GM19395 (cell line): ENCODE measurements at regions not wholly inside any gene's neighbourhood (a gene's known extent, or its start where the extent isn't known, plus 50 kb on each side); places are given as distances from the start of the nearest gene placed in this dataset.
"Not testable (repeated sequence)": the region's sequence is repeated elsewhere in the genome, so short reads cannot be mapped to it uniquely, and the experiment has no call there.

ENCODE experiments used
- ATAC-seq: cut with Tn5 transposase; IDR thresholded peaks from one replicate; pipeline ENCODE4 v1.9.1; 2021; ENCODE audit warnings: mild to moderate bottlenecking, moderate library complexity; ENCODE audit not compliant: unreplicated experiment

DNA sequence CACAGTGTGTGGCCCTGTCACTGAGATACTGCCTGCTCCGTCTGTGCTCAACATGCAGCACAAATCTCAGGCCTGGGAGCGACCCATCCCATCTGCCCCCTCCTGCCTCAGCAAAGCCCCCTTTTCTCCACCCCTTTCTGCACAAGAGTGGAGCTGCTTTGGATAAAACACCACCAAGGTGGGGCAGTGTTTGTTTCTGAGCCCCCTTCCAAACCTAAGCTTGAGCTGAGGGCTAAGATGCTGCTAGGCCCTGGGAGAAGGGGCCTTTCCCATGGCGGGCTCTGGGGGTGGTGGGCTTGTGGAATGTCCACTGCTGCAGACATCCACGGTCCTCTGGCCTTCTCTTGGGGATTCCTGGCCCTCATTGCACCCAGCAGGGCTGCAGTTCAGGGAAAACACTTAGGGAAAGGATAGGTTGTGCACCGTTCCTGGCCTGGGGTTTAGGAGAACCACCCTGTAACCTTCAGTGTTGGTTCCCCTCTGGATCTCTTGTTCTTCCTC is 594.1 kb downstream of the TBC1D22A start:
- no peak for ATAC-seq

DNA sequence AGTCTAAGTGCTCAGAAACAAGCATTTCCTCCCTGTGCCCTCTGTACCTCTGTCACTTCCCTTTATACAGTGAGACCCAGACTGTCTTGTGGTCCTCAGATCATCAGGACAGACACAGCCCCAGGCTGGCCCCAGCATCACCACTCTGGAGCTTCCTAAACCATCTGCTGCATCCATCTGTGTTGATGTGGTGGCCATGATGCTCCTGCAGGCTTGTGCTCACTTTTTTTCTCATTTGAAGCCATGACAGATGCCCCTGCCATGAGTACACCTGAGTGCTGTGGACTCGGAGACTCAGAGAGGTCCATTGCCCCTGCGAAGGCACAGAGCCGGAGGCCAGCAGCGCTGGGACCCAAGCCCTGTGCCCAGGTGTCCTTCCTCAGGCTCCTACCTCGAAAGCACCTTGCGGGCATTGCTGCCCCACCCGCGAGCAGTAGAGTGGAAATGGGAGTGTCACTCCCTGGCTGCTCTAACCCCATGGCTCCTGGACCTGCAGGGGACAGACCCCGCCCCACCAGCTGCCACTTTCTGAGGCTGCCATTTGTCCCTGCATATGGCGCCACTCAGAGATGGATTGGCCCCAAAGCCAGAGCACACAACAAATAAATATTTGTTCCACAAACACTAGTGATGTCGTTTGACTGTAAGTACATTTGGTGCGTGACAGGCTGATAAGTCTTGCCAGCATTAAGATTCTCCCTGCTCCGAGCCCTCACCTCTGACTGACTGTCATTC is 593.5 kb downstream of the TBC1D22A start:
- ATAC-seq: no peak

GRCh38 chr22:47355388-47355725 is 592.9 kb downstream of the TBC1D22A start:
- ATAC-seq: no peak

GRCh38 chr22:47354668-47355387 is 592.4 kb downstream of the TBC1D22A start:
- ATAC-seq: no peak

DNA sequence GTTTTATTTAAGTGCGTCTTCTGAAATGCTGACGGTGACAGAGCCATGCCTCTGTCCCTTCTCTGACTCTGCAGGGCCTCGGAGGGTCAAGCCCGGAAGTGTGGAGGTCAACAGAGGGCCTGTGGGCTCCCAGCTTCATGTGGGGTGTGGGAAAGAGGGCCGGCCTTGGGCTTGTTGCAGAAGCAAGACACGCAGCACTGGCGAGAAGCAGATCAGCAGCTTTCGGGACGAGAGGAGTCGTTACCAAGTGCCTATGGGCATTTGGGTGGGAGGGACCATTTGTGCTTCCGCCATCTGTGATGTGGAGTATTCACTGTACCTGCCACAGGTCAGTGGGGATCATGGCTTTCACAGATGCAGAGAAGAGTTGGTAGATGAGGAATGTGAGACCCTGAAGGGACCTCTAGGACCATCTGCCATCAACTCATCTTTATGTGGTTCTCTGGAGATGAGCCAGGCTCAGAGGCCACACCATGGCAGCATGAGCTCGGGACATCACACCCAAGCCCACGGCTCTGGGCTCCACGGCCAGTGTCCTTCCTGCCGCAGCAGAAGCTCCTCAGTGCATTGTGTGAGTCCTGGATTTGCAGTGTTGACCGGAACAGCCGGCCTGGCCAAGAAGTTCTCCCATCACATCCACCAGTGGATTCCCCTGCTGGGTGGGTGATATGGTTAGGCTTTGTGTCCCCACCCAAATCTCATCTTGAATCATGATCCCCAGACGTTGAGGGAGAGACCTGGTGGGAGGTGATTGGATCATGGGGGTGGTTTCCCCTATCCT is 590.7 kb downstream of the TBC1D22A start:
- no peak for ATAC-seq

GRCh38 chr22:47351836-47352579 is 589.6 kb downstream of the TBC1D22A start:
- ATAC-seq: no peak

- ATAC-seq: not testable (repeated sequence)
Measured at GRCh38 chr22:47346287-47346686, 583.8 kb downstream of the TBC1D22A start.

DNA sequence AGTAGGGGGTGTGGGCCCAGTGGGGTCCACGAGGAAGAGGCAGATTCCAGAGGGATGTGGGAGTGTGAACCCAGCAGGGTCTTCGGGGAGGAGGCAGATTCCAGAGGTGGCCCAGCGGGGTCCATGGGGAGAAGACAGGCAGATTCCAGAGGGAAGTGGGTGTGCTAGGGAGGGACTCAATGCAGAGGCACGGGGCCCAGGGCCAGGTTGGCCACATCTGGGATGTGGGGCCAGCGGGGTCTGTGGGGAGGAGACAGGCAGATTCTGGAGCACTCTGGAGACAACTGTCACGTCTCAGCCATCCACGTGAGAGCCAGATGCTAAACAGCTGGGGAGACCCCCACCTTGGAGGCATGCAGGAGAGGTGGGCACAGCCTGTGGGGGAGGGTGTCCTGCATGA is 582.6 kb downstream of the TBC1D22A start:
- ATAC-seq: no peak

DNA sequence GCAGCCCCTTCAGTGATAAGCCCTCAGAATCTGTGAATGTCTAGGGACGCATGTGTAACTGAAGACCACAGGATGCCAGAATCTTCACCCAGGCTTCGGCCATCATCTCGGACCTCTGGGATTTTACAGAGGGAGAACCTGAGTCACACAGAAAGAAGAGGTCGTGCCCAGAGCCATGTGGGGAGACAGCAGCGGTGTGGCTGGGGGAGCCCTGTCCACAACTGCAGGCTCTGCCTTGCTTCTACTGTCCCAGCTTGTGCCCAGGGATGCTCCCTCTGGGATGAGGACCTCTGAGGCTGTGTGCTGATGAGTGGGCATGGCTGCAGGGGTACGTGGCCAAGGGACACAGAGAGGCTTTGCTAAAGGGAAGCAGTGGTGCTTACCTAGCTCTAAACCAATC is 582.0 kb downstream of the TBC1D22A start:
- no peak for ATAC-seq

GRCh38 chr22:47343611-47344010 is 581.2 kb downstream of the TBC1D22A start:
- ATAC-seq: no peak

DNA sequence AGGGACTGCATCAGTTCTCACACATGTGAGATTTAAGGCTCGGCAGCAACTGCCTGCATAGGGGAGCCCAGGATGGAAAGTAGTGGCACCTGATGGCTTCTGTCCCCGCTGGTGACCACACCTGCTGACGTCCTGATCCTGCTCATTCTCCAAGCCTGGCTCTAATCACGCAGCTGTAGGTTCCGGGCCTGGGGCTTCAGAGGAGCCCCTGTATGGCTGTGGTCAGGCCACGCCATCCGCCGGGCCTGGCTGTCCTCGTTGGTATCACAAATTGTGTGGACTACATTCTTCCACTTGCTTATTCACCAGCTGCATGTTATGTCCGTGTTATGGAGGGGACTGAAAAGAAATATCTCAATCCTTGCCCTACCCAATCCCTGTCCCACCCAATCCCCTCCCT is 580.0 kb downstream of the TBC1D22A start:
- no peak for ATAC-seq

- no peak for ATAC-seq
Measured at GRCh38 chr22:47341464-47341863, 579.0 kb downstream of the TBC1D22A start.

- ATAC-seq: no peak
Measured at GRCh38 chr22:47340851-47341436, 578.5 kb downstream of the TBC1D22A start.

DNA sequence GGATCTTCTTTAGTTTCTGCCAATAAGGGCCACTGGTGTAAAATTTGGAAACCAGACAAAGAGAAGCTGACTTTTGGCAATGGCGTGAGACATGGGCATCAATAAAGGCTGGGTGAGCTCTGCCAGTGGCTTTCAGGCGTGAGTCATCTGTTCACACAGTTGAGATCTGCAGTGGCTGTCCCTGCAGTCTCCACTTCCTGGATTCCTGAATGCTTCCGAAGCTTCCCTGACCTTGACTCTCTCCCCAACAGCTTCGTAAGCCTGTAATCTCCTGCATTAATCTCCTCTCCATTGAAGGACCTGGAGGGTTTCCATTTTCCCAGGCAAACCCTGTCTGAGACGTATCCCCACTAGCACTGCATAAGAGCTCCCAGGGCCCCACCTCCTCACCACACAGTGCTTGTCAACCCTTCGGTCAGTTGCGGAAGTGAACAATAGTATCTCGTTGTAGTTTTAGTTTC is 574.7 kb downstream of the TBC1D22A start:
- ATAC-seq: no peak

DNA sequence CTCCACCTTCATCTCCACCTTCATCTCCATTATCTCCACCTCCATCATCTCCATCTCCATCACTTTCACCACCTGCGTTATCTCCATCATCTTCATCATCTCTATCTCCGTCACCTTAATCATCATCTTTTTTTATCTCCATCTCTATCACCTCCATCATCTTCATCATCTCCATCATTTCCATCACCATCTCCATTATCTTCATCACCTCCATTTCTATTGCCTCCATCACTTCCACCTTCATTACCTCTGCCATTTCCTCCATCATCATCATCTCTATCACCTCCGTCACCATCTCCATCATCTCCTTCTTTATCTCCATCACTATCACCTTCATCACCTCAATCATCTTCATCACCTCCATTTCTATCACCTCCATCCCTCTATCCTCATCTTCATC is 573.5 kb downstream of the TBC1D22A start:
- ATAC-seq: no peak

DNA sequence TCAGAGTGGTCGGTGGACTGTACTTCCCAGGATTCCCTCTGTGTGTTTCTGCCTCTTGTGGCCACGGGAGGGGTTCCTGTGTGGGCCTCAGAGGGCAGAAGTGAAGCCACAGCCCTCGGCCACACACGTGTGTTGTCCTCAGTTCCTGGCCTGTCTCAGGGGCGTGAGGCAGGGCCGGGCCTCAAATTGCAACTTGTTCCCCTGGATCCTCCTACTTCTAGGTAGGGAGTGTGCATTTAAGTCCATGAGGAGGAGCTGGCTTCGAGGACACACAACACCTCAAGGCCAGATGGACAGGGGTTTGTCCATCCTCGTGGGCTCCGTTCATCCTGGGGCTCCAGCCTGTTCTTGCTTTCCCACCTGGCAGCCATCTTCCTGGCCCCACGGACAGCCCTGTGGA is 573.0 kb downstream of the TBC1D22A start:
- no peak for ATAC-seq

- ATAC-seq: no peak
Measured at GRCh38 chr22:47334601-47335000, 572.2 kb downstream of the TBC1D22A start.

GRCh38 chr22:47333625-47334024 is 571.2 kb downstream of the TBC1D22A start:
- ATAC-seq: no peak

DNA sequence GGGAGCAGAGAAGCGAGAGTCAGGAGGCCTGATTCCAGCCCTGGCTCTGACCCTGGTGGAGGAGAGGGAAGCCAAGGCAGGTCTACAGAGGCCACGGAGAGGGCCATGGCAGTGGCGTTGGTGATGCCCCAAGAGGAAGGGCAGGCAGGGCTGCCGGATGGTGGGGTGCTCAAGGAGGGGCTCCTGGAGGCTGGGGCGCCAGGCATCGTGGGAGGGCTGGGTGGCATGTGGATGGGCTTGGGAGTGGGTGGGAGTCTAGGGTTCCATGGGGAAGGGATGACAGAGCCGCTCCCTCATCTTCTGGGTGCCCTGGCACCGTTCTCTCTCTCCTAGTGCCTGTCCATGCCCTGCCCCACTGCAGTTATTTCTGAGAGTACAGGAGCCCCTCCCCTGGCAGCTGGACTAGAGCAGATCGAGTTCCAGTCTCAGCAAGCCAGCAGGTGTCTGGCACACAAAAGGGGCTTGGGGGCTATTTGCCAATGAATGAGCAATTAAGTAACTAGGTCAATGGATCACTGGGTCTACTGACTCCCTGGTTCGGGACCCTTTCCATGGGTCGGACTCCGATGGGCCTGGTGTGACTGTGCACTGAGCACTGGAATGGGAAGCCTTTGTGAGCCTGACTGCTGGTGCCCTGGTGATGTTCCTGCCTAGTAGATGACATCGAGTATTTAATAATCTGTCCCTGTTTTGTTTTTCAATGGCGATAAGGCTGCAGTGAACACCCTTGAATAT is 570.0 kb downstream of the TBC1D22A start:
- no peak for ATAC-seq

DNA sequence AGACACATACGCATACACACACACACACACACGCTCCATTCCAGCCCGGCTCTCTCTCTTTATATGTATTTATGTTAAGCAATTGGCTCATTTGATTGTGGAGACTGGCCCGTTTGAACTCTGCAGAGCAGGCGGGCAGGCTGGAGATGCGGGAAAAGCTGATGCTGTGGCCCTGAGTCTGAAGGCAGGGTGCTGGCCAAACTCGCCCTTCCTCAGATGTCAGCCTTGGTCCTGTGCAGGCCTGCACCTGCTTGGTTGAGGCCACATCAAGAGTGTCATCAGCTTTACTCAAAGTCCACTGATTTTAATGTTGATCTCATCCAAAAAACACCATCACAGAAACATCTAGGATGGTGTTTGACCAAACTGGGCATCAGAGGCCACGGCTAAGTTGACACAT is 569.3 kb downstream of the TBC1D22A start:
- no peak for ATAC-seq
